GM12878 (cell line): ENCODE measurements at regions not wholly inside any gene's neighbourhood (a gene's known extent, or its start where the extent isn't known, plus 50 kb on each side); places are given as distances from the start of the nearest gene placed in this dataset.

Experiments
- ATAC-seq: fragments of 200-7000 bp; cut with Tn5 transposase; 3 replicates; pipeline ENCODE4 v1.9.1; 2020; ENCODE audit warnings: mild to moderate bottlenecking, moderate library complexity
- BruUV-seq: library from RNA; stranded (reverse); fragments of 400-500 nt; replicated peaks from 2 replicates; lab custom pipeline; 2021; lab: Mats Ljungman, UMichigan
- CTCF ChIA-PET: fragments of 300-600 bp; sonication (Branson Sonifier 250); formaldehyde crosslinking; extraction: SDS; loops from one replicate; lab custom pipeline; 2021; ENCODE audit warnings: inconsistent platforms; lab: Yijun Ruan, JAX
- POLR2A ChIA-PET: fragments of 350-600 bp; formaldehyde crosslinking; extraction: SDS; loops from one replicate; lab custom pipeline; 2021; ENCODE audit warnings: inconsistent platforms; lab: Charles Lee
- RAD21 ChIA-PET: fragments of 300-600 bp; sonication (Branson Sonifier 250); formaldehyde crosslinking; loops from one replicate; lab custom pipeline; 2023; ENCODE audit warnings: antibody characterized with exemption; ENCODE audit not compliant: unreplicated experiment; lab: Charles Lee
- SMC1A ChIA-PET: fragments of 300-600 bp; sonication (Branson Sonifier 250); formaldehyde crosslinking; loops from one replicate; lab custom pipeline; 2023; ENCODE audit not compliant: unreplicated experiment, uncharacterized antibody; lab: Charles Lee
- DNase-seq: peaks from one replicate; pipeline ENCODE4 v3.0.0-alpha.2; 2011; ENCODE audit warnings: low read depth, low spot score
- FAIRE-seq: peaks from 3 replicates; lab custom pipeline; 2011; peaks lifted over from hg19 to GRCh38; lab: Jason Lieb, UNC
- H2AFZ ChIP-seq: 2 replicates; pipeline ENCODE4 v1.6.0; 2011; ENCODE audit warnings: low read depth, low read length, control low read depth; ENCODE audit not compliant: control insufficient read depth
- H3K27ac ChIP-seq: 2 replicates; pipeline ENCODE4 v1.5.1; 2011; ENCODE audit warnings: control low read depth; ENCODE audit not compliant: control insufficient read depth, insufficient read depth
- H3K27me3 ChIP-seq, 2 experiments: replicated peaks in 1 of 2; 2 replicates each; pipeline versions ENCODE4 v1.6.0 to v1.6.1; 2011; ENCODE audit warnings: low read length in 1 of 2; ENCODE audit not compliant: control insufficient read depth in 2 of 2, insufficient read depth in 2 of 2
- H3K36me3 ChIP-seq, 2 experiments: 2 replicates each; pipeline ENCODE4 v1.5.1; 2011; ENCODE audit warnings: low read length in 1 of 2; ENCODE audit not compliant: control insufficient read depth in 2 of 2, insufficient read depth in 2 of 2
- H3K4me1 ChIP-seq: 2 replicates; pipeline ENCODE4 v1.6.1; 2011; ENCODE audit warnings: mild to moderate bottlenecking, low read length, moderate library complexity, mixed read lengths; ENCODE audit not compliant: control insufficient read depth, insufficient read depth
- H3K4me2 ChIP-seq: 2 replicates; pipeline ENCODE4 v1.6.0; 2011; ENCODE audit warnings: control low read depth; ENCODE audit not compliant: control insufficient read depth, insufficient read depth
- H3K4me3 ChIP-seq: fragments of 200-600 bp; sonication (generic); 2 replicates; pipeline ENCODE4 v1.5.1; 2016
- H3K79me2 ChIP-seq: 2 replicates; pipeline ENCODE4 v1.6.0; 2011; ENCODE audit warnings: low read length; ENCODE audit not compliant: control insufficient read depth, insufficient read depth
- H3K9ac ChIP-seq: 2 replicates; pipeline ENCODE4 v1.8.0; 2011; ENCODE audit warnings: low read length, control low read depth, mixed read lengths; ENCODE audit not compliant: control insufficient read depth, insufficient read depth
- H3K9me3 ChIP-seq: replicated peaks from 3 replicates; pipeline ENCODE4 v1.5.1; 2011; ENCODE audit warnings: mild to moderate bottlenecking, low read length; ENCODE audit not compliant: control insufficient read depth, insufficient read depth
- H4K20me1 ChIP-seq: 2 replicates; pipeline ENCODE4 v1.6.0; 2011; ENCODE audit not compliant: control insufficient read depth, insufficient read depth
- ATF7 ChIP-seq: fragments of 450-650 bp; IDR thresholded peaks from 2 replicates; pipeline ENCODE4 v1.6.1; 2016; ENCODE audit warnings: low read depth, mild to moderate bottlenecking
- BMI1 ChIP-seq: fragments of 450-650 bp; IDR thresholded peaks from 2 replicates; pipeline ENCODE4 v1.6.1; 2016; ENCODE audit warnings: mild to moderate bottlenecking, moderate library complexity, borderline replicate concordance
- CBX3 ChIP-seq: fragments of 200-600 bp; sonication (generic); IDR thresholded peaks from 2 replicates; pipeline ENCODE4 v1.6.1; 2016; ENCODE audit warnings: low read depth, borderline replicate concordance
- CHD2 ChIP-seq: IDR thresholded peaks from 2 replicates; pipeline ENCODE4 v1.6.1; 2011; ENCODE audit warnings: low read depth, low read length, improper control_type of control experiment, borderline replicate concordance
- DPF2 ChIP-seq: fragments of 450-650 bp; IDR thresholded peaks from 2 replicates; pipeline ENCODE4 v1.6.1; 2017; ENCODE audit warnings: mild to moderate bottlenecking
- FOXM1 ChIP-seq: IDR thresholded peaks from 2 replicates; pipeline ENCODE4 v1.6.1; 2012; ENCODE audit warnings: low read depth, mild to moderate bottlenecking, inconsistent platforms, low read length, moderate library complexity
- HCFC1 ChIP-seq: fragments of 150-350 bp; IDR thresholded peaks from 2 replicates; pipeline ENCODE4 v1.6.1; 2014; ENCODE audit warnings: low read length
- HDAC2 ChIP-seq: fragments of 200-600 bp; sonication (generic); IDR thresholded peaks from 2 replicates; pipeline ENCODE4 v1.6.1; 2017
- HDGF ChIP-seq: fragments of 450-650 bp; IDR thresholded peaks from 2 replicates; pipeline ENCODE4 v1.6.1; 2016; ENCODE audit warnings: antibody characterized with exemption
- JUNB ChIP-seq: IDR thresholded peaks from 2 replicates; pipeline ENCODE4 v1.6.1; 2016; ENCODE audit warnings: antibody characterized with exemption, mild to moderate bottlenecking
- MYB ChIP-seq: fragments of 150-350 bp; IDR thresholded peaks from 2 replicates; pipeline ENCODE4 v1.6.1; 2014; ENCODE audit warnings: mild to moderate bottlenecking, low read depth, low read length, borderline replicate concordance
- MYC ChIP-seq: IDR thresholded peaks from 2 replicates; pipeline ENCODE4 v1.6.1; 2011; ENCODE audit warnings: mild to moderate bottlenecking, low read length, moderate library complexity, inconsistent platforms; ENCODE audit not compliant: insufficient read depth, insufficient replicate concordance, insufficient read length, severe bottlenecking
- NFYA ChIP-seq: IDR thresholded peaks from 2 replicates; pipeline ENCODE4 v1.6.1; 2011; ENCODE audit warnings: low read depth, mild to moderate bottlenecking, low read length, improper control_type of control experiment, borderline replicate concordance
- NFYB ChIP-seq: IDR thresholded peaks from 2 replicates; pipeline ENCODE4 v1.6.1; 2011; ENCODE audit warnings: low read depth, mild to moderate bottlenecking, low read length, improper control_type of control experiment, moderate library complexity; ENCODE audit not compliant: insufficient read depth
- SMARCA5 ChIP-seq: fragments of 450-650 bp; IDR thresholded peaks from 2 replicates; pipeline ENCODE4 v1.6.1; 2017; ENCODE audit warnings: mild to moderate bottlenecking
- SMC3 ChIP-seq: IDR thresholded peaks from 2 replicates; pipeline ENCODE4 v1.6.1; 2011; ENCODE audit warnings: low read length, improper control_type of control experiment, borderline replicate concordance
- ZNF207 ChIP-seq: fragments of 450-650 bp; IDR thresholded peaks from 2 replicates; pipeline ENCODE4 v1.6.1; 2014; ENCODE audit warnings: antibody characterized with exemption, mild to moderate bottlenecking, borderline replicate concordance
- ZNF622 ChIP-seq: fragments of 450-650 bp; IDR thresholded peaks from 2 replicates; pipeline ENCODE4 v1.6.1; 2017; ENCODE audit warnings: mild to moderate bottlenecking, inconsistent platforms
- WGBS: methylation state at CpG from one replicate; pipeline ENCODE4 v1.1.6; 2016; ENCODE audit warnings: low lambda C conversion rate; ENCODE audit not compliant: insufficient replicate concordance, insufficient coverage; ENCODE audit errors: missing lambda C conversion rate; 5-methylcytosine and 5-hydroxymethylcytosine counted together
- in situ Hi-C: fragments of 300-500 bp; cut with MboI; formaldehyde crosslinking; loops from 9 replicates; pipeline ENCODE4 v1.14.3; 2018; ENCODE audit warnings: mixed read lengths
- intact Hi-C: fragments of 100-400 bp; cut with micrococcal nuclease; formaldehyde crosslinking; loops from one replicate; pipeline ENCODE4 v1.14.2; 2022; ENCODE audit not compliant: unreplicated experiment
- TF ChIP-seq, protein P1 (sequence below): fragments of 150-350 bp; IDR thresholded peaks from 2 replicates; pipeline ENCODE4 v1.6.1; 2016; ENCODE audit warnings: low read depth, low read length
- TF ChIP-seq, protein P2 (sequence below): fragments of 450-650 bp; IDR thresholded peaks from 2 replicates; pipeline ENCODE4 v1.6.1; 2017; ENCODE audit warnings: mild to moderate bottlenecking, low read depth, inconsistent platforms; ENCODE audit not compliant: poor library complexity, severe bottlenecking

DNA sequence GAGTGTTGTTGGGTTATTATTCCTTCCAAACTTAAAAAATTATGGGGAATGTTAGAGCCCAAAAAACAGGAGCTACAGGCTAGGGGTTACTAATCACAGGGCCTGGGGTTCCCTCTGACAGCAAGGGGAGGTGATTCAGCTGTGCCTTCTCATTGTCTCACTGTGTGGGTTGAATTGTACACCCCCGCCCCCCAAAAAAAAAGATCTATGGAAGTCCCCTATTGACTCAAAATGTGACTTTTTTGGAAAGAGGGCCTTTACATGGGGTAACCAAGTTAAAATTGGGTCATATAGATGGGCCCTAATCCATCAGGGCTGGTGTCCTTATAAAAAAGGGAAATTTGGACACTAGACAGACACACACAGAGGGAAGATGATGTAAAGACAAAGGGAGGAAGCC lies 190.2 kb downstream of the SOX9 start:
- ATAC-seq: peak; percentile 68
- TF ChIP-seq JUNB (peak; percentile 91), NFYB (no peak), HCFC1 (no peak), HDGF (no peak), FOXM1 (peak; percentile 76; the same call in 1 of the 2 replicates), BMI1 (no peak), NFYA (no peak), DPF2 (0 out of 2 replicates have a peak, but pooled peaks have one; percentile 44), ATF7 (peak; percentile 26; the same call in 1 of the 2 replicates), MYB (no peak), SMC3 (no peak; the same call in 1 of the 2 replicates), ZNF207 (no peak), ZNF622 (no peak), MYC (no peak), SMARCA5 (no peak), CBX3 (no peak), CHD2 (no peak), HDAC2 (no peak)
- TF ChIP-seq, protein P1, sequence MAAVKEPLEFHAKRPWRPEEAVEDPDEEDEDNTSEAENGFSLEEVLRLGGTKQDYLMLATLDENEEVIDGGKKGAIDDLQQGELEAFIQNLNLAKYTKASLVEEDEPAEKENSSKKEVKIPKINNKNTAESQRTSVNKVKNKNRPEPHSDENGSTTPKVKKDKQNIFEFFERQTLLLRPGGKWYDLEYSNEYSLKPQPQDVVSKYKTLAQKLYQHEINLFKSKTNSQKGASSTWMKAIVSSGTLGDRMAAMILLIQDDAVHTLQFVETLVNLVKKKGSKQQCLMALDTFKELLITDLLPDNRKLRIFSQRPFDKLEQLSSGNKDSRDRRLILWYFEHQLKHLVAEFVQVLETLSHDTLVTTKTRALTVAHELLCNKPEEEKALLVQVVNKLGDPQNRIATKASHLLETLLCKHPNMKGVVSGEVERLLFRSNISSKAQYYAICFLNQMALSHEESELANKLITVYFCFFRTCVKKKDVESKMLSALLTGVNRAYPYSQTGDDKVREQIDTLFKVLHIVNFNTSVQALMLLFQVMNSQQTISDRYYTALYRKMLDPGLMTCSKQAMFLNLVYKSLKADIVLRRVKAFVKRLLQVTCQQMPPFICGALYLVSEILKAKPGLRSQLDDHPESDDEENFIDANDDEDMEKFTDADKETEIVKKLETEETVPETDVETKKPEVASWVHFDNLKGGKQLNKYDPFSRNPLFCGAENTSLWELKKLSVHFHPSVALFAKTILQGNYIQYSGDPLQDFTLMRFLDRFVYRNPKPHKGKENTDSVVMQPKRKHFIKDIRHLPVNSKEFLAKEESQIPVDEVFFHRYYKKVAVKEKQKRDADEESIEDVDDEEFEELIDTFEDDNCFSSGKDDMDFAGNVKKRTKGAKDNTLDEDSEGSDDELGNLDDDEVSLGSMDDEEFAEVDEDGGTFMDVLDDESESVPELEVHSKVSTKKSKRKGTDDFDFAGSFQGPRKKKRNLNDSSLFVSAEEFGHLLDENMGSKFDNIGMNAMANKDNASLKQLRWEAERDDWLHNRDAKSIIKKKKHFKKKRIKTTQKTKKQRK: no peak
- TF ChIP-seq, protein P2, sequence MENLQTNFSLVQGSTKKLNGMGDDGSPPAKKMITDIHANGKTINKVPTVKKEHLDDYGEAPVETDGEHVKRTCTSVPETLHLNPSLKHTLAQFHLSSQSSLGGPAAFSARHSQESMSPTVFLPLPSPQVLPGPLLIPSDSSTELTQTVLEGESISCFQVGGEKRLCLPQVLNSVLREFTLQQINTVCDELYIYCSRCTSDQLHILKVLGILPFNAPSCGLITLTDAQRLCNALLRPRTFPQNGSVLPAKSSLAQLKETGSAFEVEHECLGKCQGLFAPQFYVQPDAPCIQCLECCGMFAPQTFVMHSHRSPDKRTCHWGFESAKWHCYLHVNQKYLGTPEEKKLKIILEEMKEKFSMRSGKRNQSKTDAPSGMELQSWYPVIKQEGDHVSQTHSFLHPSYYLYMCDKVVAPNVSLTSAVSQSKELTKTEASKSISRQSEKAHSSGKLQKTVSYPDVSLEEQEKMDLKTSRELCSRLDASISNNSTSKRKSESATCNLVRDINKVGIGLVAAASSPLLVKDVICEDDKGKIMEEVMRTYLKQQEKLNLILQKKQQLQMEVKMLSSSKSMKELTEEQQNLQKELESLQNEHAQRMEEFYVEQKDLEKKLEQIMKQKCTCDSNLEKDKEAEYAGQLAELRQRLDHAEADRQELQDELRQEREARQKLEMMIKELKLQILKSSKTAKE: no peak

More for the DNA sequence above, 190.2 kb downstream of the SOX9 start:
- ChIA-PET SMC1A (interaction anchor here (0.7 to 1.1 kb wide), 3 partner anchors 77 to 140 kb away, joined by 3 read pairs; no protein-coding TSS in a partner anchor), CTCF (interaction anchor here (0.6 to 1.0 kb wide), 2 partner anchors 70 to 197 kb away, joined by 3 read pairs; no protein-coding TSS in a partner anchor), RAD21 (interaction anchor here (1.0 to 1.5 kb wide), 3 partner anchors 12 to 229 kb away, joined by 3 to 4 read pairs (median 4); no protein-coding TSS in a partner anchor), POLR2A (interaction anchor here (0.6 to 1.0 kb wide), 3 partner anchors 53 to 189 kb away, joined by 3 to 4 read pairs (median 3); no protein-coding TSS in a partner anchor)
- no peaks in the 10 kb centered on the region for H3K36me3 ChIP-seq
- intact Hi-C loops (no loop called here), in situ Hi-C loops (loop anchor here (5.0 kb wide), 1 partner anchor 111 kb away; no protein-coding TSS in a partner anchor)
- DNase-seq (peak; percentile 23), FAIRE-seq (no peak)
- BruUV-seq: no TSS peak
- H3K4me2 ChIP-seq: peak overlapping the region; percentile 49; the same call in 1 of the 2 replicates
- no peaks in the 10 kb centered on the region for H3K9me3 ChIP-seq
- no peak overlapping the region for H3K27ac ChIP-seq
- H4K20me1 ChIP-seq: no peaks in the 10 kb centered on the region
- 0% methylated on average over 1 of the region's 1 CpG for WGBS
- no peaks in the 10 kb centered on the region for H3K79me2 ChIP-seq
- peaks cover 22% of the 10 kb centered on the region for H3K4me1 ChIP-seq
- H3K4me3 ChIP-seq: no peak overlapping the region
- 0 out of 2 replicates have a peak overlapping the region, but pooled peaks have one; percentile 10 for H2AFZ ChIP-seq
- no peak overlapping the region for H3K9ac ChIP-seq
- H3K27me3 ChIP-seq: no peaks in the 10 kb centered on the region
